GM23338 (cell line): ENCODE measurements at regions not wholly inside any gene's neighbourhood (a gene's known extent, or its start where the extent isn't known, plus 50 kb on each side); places are given as distances from the start of the nearest gene placed in this dataset.

Experiments
- ETS1 ChIP-seq: IDR thresholded peaks from 2 replicates; pipeline ENCODE4 v1.6.1; 2016; ENCODE audit warnings: antibody characterized with exemption
- EZH2 ChIP-seq: fragments of 200-600 bp; sonication (generic); IDR thresholded peaks from one replicate; pipeline ENCODE4 v1.8.0; 2017; ENCODE audit warnings: antibody characterized with exemption, mild to moderate bottlenecking, low read depth; ENCODE audit not compliant: unreplicated experiment
- EZH2phosphoT487 ChIP-seq: fragments of 200-600 bp; sonication (generic); IDR thresholded peaks from one replicate; pipeline ENCODE4 v1.8.1; 2018; ENCODE audit warnings: antibody characterized with exemption; ENCODE audit not compliant: unreplicated experiment
- POLR2AphosphoS5 ChIP-seq: IDR thresholded peaks from 2 replicates; pipeline ENCODE4 v1.6.1; 2016; ENCODE audit warnings: antibody characterized with exemption, low read depth
- ZNF114 ChIP-seq: fragments of 250-450 bp; sonication (Bioruptor Pico); IDR thresholded peaks from 2 replicates; pipeline ENCODE4 v1.5.0; 2020; ENCODE audit warnings: mild to moderate bottlenecking, moderate library complexity
- ZNF331 ChIP-seq: fragments of 250-450 bp; sonication (Bioruptor Pico); IDR thresholded peaks from 2 replicates; pipeline ENCODE4 v1.5.0; 2020; ENCODE audit warnings: low read depth, mild to moderate bottlenecking, moderate library complexity
- TF ChIP-seq, protein P1 (sequence below), 2 experiments: fragments of 200-600 bp in 1 of 2; sonication (generic) in 1 of 2; conservative IDR thresholded peaks; 2 replicates each; pipeline versions ENCODE4 v1.5.1 to v1.6.1; 2016 to 2017; ENCODE audit warnings: antibody characterized with exemption in 2 of 2, low read depth in 2 of 2, mild to moderate bottlenecking in 2 of 2, moderate library complexity in 1 of 2

- TF ChIP-seq EZH2 (no peak), EZH2phosphoT487 (no peak), ZNF114 (CRISPR knock-in tag) (no peak), POLR2AphosphoS5 (no peak), ZNF331 (CRISPR knock-in tag) (no peak), ETS1 (no peak)
- TF ChIP-seq, protein P1, sequence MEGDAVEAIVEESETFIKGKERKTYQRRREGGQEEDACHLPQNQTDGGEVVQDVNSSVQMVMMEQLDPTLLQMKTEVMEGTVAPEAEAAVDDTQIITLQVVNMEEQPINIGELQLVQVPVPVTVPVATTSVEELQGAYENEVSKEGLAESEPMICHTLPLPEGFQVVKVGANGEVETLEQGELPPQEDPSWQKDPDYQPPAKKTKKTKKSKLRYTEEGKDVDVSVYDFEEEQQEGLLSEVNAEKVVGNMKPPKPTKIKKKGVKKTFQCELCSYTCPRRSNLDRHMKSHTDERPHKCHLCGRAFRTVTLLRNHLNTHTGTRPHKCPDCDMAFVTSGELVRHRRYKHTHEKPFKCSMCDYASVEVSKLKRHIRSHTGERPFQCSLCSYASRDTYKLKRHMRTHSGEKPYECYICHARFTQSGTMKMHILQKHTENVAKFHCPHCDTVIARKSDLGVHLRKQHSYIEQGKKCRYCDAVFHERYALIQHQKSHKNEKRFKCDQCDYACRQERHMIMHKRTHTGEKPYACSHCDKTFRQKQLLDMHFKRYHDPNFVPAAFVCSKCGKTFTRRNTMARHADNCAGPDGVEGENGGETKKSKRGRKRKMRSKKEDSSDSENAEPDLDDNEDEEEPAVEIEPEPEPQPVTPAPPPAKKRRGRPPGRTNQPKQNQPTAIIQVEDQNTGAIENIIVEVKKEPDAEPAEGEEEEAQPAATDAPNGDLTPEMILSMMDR (conservative IDR thresholded peaks at IDR 0.05; ENCODE audit: low read depth in 2 of 2), result no peak
Observed at GRCh38 chr5:58334035-58334434, 125.9 kb downstream of the PLK2 start.
